Esophagus muscularis mucosa (tissue), 4 donors: ENCODE measurements at regions not wholly inside any gene's neighbourhood (a gene's known extent, or its start where the extent isn't known, plus 50 kb on each side); places are given as distances from the start of the nearest gene placed in this dataset.

Source experiments
- DNase-seq: peaks from one replicate; pipeline ENCODE4 v3.0.0-alpha.2; 2017; ENCODE audit errors: extremely low spot score
- H3K27ac ChIP-seq, 4 donors: fragments of 200-600 bp; sonication (generic); replicated peaks in 1 of 4; 1 replicate in 3 of 4; 2 replicates in 1 of 4; pipeline ENCODE4 v1.5.1; 2016 to 2019; ENCODE audit warnings: mild to moderate bottlenecking in 1 of 4
- H3K27me3 ChIP-seq, 4 donors: fragments of 200-600 bp; sonication (generic); one replicate each; pipeline versions ENCODE4 v1.5.1 to v1.6.0; 2016 to 2019
- H3K36me3 ChIP-seq, 4 donors: fragments of 200-600 bp; sonication (generic); one replicate each; pipeline ENCODE4 v1.5.1; 2016 to 2019
- H3K4me1 ChIP-seq, 4 donors: fragments of 200-600 bp; sonication (generic); one replicate each; pipeline ENCODE4 v1.5.1; 2016 to 2019
- H3K4me3 ChIP-seq, 4 donors: fragments of 200-600 bp; sonication (generic); 1 replicate in 2 of 4; 2 replicates in 2 of 4; pipeline ENCODE4 v1.5.1; 2016 to 2019; ENCODE audit warnings: mild to moderate bottlenecking in 4 of 4, moderate library complexity in 1 of 4
- H3K9me3 ChIP-seq, 4 donors: fragments of 200-600 bp; sonication (generic); 1 replicate in 3 of 4; 2 replicates in 1 of 4; pipeline ENCODE4 v1.5.1; 2016 to 2019
- EP300 ChIP-seq: sonication (generic); formaldehyde crosslinking; IDR thresholded peaks from one replicate; pipeline ENCODE4 v1.6.1; 2017; ENCODE audit warnings: antibody characterized with exemption
- POLR2A ChIP-seq: fragments of 450-650 bp; IDR thresholded peaks from one replicate; pipeline ENCODE4 v1.6.1; 2017; ENCODE audit warnings: antibody characterized with exemption, moderate library complexity, mild to moderate bottlenecking, low read depth
- POLR2AphosphoS5 ChIP-seq, 2 donors: sonication (generic); formaldehyde crosslinking; IDR thresholded peaks; one replicate each; pipeline ENCODE4 v1.6.1; 2017; ENCODE audit warnings: antibody characterized with exemption in 2 of 2
- WGBS: methylation state at CpG from one replicate; pipeline ENCODE4 v1.1.5; 2018; 5-methylcytosine and 5-hydroxymethylcytosine counted together
- intact Hi-C: fragments of 100-400 bp; cut with DNase I; formaldehyde crosslinking; loops from one replicate; pipeline ENCODE4 v1.15.1; 2023
- TF ChIP-seq, protein P1 (sequence below), 3 experiments: fragments of 200-600 bp in 2 of 3; fragments of 450-650 bp in 1 of 3; sonication (generic) in 2 of 3; IDR thresholded peaks; one replicate each; pipeline ENCODE4 v1.5.1; 2017 to 2019; ENCODE audit warnings: antibody characterized with exemption in 3 of 3, mild to moderate bottlenecking in 2 of 3, moderate library complexity in 1 of 3

GRCh38 chr11:107249054-107249453 lies 208.6 kb downstream of the CWF19L2 start:
- no peak for DNase-seq
- 60% methylated on average over 5 of the region's 5 CpGs for WGBS
- Histone ChIP-seq H3K9me3 (no peaks in the 10 kb centered on the region), H3K27me3 (no peaks in the 10 kb centered on the region), H3K27ac (no peak overlapping the region), H3K36me3 (no peaks in the 10 kb centered on the region), H3K4me1 (no peaks in the 10 kb centered on the region), H3K4me3 (no peak overlapping the region)
- no peak for TF ChIP-seq EP300
- intact Hi-C loops = no loop called here

DNA sequence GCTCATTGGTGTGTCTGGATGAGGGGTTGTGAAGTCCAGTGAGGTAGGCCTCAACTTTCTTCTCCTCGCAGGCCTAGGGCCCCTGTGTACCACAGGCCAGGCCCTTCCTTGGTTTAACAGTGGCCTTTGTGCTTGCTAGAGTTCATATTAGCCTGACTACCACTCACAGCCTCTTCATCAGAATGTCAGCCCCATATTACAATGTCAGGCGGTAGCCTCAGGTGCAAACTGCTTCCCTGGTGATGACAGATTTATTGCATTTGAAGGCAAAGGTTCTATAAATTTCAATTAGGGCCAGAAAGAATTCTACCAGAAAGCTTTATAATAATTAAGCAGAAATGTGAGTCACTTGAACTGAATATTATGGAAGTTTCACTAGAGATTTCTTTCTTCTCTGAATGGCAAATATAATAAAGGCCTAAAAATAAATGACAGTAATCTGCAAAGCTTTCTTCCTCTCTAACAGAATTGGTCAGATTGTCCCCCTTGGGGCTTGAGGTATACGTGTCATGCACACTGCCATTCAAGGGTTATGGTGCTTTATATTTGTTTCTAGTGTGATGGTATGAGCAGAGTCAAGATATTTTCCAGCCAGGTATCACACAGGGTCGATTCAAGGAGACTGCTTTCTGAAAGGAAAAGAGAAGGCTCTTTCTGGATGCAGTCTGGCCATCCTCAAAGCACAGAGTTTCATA lies 210.3 kb downstream of the CWF19L2 start:
- H3K27ac ChIP-seq = no peak overlapping the region
- DNase-seq = no peak
- no peak overlapping the region for H3K4me3 ChIP-seq
- TF ChIP-seq, protein P1, sequence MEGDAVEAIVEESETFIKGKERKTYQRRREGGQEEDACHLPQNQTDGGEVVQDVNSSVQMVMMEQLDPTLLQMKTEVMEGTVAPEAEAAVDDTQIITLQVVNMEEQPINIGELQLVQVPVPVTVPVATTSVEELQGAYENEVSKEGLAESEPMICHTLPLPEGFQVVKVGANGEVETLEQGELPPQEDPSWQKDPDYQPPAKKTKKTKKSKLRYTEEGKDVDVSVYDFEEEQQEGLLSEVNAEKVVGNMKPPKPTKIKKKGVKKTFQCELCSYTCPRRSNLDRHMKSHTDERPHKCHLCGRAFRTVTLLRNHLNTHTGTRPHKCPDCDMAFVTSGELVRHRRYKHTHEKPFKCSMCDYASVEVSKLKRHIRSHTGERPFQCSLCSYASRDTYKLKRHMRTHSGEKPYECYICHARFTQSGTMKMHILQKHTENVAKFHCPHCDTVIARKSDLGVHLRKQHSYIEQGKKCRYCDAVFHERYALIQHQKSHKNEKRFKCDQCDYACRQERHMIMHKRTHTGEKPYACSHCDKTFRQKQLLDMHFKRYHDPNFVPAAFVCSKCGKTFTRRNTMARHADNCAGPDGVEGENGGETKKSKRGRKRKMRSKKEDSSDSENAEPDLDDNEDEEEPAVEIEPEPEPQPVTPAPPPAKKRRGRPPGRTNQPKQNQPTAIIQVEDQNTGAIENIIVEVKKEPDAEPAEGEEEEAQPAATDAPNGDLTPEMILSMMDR (IDR thresholded peaks at IDR 0.05) = no peak
- TF ChIP-seq POLR2A = no peak
- TF ChIP-seq POLR2AphosphoS5 (IDR thresholded peaks at IDR 0.05) = no peak
- TF ChIP-seq EP300 = no peak
- H3K4me1 ChIP-seq = no peaks in the 10 kb centered on the region
- WGBS = 66% methylated on average over 4 of the region's 4 CpGs
- H3K27me3 ChIP-seq = no peaks in the 10 kb centered on the region
- intact Hi-C loops = no loop called here
- no peaks in the 10 kb centered on the region for H3K9me3 ChIP-seq
- H3K36me3 ChIP-seq = no peaks in the 10 kb centered on the region

GRCh38 chr11:107243929-107244328 lies 213.7 kb downstream of the CWF19L2 start:
- Histone ChIP-seq H3K27ac (no peak overlapping the region), H3K4me3 (no peak overlapping the region), H3K36me3 (no peaks in the 10 kb centered on the region), H3K4me1 (no peaks in the 10 kb centered on the region), H3K27me3 (no peaks in the 10 kb centered on the region), H3K9me3 (no peaks in the 10 kb centered on the region)
- TF ChIP-seq, protein P1 (IDR thresholded peaks at IDR 0.05) = no peak
- TF ChIP-seq POLR2AphosphoS5 (IDR thresholded peaks at IDR 0.05) (no peak), EP300 (no peak), POLR2A (no peak)
- 100% methylated on average over 1 of the region's 1 CpG for WGBS
- DNase-seq = no peak
- intact Hi-C loops = no loop called here

DNA sequence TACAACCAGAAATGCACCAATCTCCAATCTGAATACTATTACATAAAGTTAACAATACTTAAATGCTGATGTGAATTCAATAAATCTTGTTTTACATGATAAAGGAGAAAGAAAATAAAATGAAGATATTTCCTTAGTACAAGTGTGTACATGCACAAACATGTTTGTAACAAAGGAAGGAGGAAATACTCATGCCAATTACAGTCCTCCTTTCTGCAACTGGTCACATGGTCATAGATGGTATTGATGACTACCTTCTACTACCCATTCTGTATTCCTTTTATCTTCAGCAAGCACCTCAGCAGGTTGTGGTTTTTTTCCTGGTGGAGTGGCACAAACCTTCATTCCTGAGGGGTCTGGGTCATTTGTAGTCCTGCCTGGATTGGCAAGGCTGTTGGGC lies 214.2 kb upstream of the GUCY1A2 start:
- Histone ChIP-seq H3K36me3 (no peaks in the 10 kb centered on the region), H3K9me3 (peaks cover 0 to 15% (median 6%) of the 10 kb centered on the region in 4 donors), H3K4me1 (no peaks in the 10 kb centered on the region), H3K27me3 (no peaks in the 10 kb centered on the region), H3K4me3 (no peak overlapping the region), H3K27ac (no peak overlapping the region)
- no peak for TF ChIP-seq POLR2A
- no peak for TF ChIP-seq EP300
- TF ChIP-seq POLR2AphosphoS5 (IDR thresholded peaks at IDR 0.05) = no peak
- TF ChIP-seq, protein P1 (IDR thresholded peaks at IDR 0.05) = no peak
- intact Hi-C loops = no loop called here
- no peak for DNase-seq

DNA sequence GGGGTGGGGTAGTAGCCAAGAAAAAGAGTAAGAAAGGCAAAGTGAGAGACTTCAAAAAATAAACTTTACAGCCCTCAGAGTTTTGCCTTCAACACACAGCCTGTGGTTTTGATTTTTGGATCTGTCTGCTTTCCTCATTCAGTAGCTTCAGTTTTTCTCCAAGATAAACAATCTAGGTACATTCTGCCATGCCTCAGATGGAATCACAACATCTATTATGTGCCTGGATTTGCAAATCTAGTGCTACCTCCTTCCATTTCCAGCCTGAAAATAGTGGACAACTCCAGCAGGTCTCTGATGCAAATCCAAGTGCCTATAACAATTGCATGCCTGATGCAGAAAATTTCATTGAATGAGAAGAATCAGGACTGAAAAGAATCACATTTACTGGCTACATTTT lies 206.6 kb upstream of the GUCY1A2 start:
- Histone ChIP-seq H3K27ac (no peak overlapping the region), H3K36me3 (no peaks in the 10 kb centered on the region), H3K9me3 (no peaks in the 10 kb centered on the region), H3K27me3 (no peaks in the 10 kb centered on the region), H3K4me1 (no peaks in the 10 kb centered on the region), H3K4me3 (no peak overlapping the region)
- DNase-seq = no peak
- intact Hi-C loops = no loop called here
- TF ChIP-seq POLR2A = no peak
- TF ChIP-seq, protein P1 (IDR thresholded peaks at IDR 0.05) = no peak
- TF ChIP-seq EP300 = no peak
- no peak for TF ChIP-seq POLR2AphosphoS5 (IDR thresholded peaks at IDR 0.05)
